ENCODE measurements at regions not wholly inside any gene's neighbourhood (a gene's known extent, or its start where the extent isn't known, plus 50 kb on each side); places are given as distances from the start of the nearest gene placed in this dataset.
"Not testable (repeated sequence)": the region's sequence is repeated elsewhere in the genome, so short reads cannot be mapped to it uniquely, and the experiment has no call there.

- TF ChIP-seq CTCF, POLR2A (IDR thresholded peaks at IDR 0.05): not testable (repeated sequence)
Observed at GRCh38 chr1:146459308-146459707, 230.5 kb upstream of the NOTCH2NLA start.
